SHP77 (cell line): ENCODE measurements at regions not wholly inside any gene's neighbourhood (a gene's known extent, or its start where the extent isn't known, plus 50 kb on each side); places are given as distances from the start of the nearest gene placed in this dataset.

Experiments used
- DNase-seq, 2 experiments: peaks; one replicate each; lab custom pipeline; 2025; lab: John Stamatoyannopoulos, UW

DNA sequence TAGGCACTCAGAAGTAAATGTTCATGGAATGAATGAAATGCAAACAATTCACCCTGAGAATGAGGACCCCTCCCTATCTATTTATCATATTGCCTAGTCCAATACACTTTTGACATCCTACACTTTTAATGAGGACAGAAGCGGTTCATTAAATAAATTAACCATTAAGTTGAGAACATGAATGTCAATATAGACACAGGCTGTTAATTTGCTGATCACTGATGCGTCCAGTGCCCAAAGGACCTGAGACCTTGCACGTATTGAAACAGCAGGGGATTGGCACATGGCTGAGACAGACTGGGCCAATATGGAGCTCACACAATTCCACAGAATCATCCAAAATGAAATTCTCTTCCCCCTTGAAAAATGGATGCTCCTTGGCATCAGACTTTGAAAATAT, 430.0 kb downstream of the SLC4A3 start:
- DNase-seq = no peak

DNA sequence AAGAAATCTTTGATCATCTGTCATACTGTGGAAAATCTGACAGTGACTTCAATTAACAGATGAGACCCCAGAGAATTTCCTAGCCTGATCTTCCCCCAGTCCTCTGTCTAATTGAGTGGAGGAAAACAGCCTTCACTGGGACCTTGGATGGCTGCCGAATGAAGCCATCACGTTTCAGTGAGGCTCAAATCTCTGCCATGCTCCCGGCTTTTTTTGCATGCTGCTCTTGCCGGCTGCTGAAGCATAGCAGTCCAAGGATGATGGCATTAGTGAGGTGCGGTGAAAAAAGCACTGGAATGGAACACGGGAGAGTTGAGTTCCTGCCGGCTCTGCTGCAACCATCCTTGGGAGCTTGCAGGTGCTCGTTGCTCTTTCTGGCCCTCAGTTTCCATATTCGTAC, 430.5 kb downstream of the SLC4A3 start:
- no peak for DNase-seq

DNA sequence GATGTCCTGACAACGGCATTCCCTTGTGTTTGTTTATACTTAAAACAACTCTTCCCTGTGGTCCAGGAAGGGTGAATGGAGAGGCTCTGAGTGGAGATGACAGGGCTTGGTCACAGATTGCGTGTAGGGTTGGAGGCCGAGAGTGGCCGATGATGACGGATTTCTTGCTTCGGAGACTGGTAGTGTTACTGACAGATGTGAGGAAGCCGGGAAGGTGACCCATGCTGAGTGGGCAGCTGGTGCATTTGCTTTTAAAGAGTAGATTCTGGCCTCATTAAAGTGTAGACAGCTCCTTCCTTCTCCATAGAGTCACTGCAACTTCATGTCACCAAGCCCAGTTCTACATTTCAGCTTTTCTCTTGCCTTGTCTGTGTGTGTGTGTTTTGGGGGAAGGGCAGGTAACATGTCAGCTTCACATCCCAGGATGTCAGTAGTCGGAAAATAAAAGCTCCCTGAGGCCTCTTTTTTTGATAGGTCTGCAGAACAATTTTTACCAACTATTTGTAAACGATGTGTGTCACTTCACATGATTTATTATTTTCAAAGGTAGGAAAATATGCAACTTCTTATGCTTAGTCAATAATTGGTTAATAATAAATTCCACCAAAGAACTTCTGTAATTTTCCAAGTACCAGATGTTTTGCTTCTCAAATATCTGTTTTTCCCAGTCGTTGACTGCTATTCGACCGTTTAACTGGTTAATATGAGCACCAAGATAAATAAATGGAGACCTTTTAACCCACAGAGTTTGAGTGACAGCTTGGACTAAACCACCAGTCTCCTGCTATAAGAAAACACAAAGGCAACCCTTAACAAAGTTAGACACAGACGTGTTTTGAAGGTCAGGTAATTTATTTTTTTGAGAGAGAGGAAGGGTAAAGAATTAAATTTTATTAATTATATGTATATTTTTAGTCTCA, 436.9 kb downstream of the SLC4A3 start:
- DNase-seq = peak in 1 of 2 experiments; percentile 3

DNA sequence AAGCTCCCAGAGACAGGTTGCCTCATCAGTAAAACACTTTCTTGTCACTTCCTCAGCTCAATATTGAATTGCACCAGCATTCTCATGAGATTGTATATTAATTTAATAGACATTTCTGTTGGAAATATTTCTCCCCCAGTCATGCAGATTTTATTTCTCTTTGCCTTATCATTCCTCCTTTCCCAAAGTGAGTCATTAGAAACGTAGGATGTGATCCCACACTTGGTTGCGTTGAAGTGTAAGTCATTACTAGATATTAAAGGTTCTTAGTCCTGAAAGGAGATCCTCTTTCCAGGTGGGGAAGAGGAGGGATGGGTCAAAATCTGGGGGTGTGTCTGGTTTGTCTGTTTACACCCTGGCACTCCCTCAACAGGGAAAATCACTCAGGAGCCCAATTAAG, 438.2 kb downstream of the SLC4A3 start:
- no peak for DNase-seq

DNA sequence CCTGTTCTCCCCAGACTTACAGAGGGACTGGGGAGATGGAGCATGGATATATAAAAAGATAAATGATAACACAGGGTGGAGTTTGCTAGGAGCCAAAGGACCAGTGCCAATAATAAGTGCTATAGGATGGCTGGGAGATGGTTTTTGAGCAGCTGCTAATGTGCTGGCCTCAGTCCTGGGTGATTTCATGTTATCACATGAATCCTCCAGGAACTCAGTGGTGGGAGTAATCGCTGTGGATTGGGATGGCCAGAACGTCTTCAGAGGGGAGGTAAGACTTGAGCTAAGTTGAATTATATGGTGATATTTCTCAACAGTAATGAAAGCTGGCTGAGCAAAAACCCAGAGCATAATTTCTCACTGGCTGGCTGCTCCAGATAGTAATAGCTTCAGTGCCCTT, 441.4 kb downstream of the SLC4A3 start:
- no peak for DNase-seq

DNA sequence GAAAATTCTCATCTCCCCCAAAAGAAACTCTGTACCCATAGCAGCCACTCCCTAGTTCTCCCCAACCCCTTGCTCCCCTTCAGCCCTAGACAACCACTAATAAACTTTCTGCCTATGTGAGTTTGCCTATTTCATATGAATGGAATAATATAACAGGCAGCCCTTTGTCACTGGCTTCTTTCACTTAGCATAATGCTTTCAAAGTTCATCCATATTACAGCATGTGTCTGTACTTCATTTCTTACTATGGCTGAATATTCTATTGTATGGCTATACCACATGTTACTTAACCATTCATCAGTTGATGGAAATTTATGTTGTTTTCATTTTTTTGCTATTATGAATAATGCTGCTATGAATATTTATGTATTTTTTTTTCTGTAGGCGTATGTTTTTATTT, 442.9 kb downstream of the SLC4A3 start:
- no peak for DNase-seq

DNA sequence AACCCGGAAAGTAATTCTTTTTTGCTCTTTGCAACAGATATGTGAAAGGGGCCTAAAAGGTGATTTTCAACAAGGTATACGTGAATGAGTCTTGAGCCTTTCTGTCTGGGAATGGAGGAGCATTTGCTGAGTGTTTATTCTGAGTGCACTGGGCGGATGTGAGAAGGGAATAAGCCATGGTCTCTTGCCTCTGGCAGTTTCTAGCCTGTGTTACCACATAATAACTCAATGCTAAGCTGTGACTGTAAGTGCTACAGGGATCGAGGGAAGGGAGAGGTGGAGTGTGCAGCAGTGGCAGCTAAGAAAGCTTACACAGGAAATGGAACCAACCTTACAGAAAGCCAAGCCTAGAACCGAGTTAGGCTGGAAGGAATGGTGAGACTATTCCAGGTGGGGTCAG, 444.3 kb downstream of the SLC4A3 start:
- no peak for DNase-seq

DNA sequence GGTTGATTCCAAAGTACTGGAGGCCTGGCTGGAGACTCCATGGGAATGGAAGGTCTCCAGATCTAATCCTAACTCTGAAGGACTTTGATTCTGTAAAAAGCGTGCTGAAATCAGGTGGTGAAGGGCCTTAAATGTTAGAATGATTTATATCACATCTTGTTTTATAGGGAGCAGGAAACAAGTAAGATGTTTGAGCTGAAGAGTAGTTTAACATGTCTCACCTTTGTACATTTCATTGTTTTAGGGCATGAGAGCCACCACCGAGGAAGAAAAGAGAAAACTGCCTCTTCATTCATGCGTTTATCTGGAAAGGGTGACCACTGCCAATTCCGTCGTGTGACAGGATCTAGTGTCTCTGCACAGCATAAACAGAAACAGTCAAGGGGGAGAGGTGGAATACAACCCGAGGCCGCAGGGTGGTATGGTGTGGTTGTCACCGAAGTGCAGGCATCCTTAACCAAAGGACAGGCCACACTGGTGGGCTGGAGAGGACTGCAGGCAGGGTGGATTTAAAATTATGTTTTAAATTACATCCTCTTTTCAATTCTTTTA, 445.3 kb downstream of the SLC4A3 start:
- no peak for DNase-seq

DNA sequence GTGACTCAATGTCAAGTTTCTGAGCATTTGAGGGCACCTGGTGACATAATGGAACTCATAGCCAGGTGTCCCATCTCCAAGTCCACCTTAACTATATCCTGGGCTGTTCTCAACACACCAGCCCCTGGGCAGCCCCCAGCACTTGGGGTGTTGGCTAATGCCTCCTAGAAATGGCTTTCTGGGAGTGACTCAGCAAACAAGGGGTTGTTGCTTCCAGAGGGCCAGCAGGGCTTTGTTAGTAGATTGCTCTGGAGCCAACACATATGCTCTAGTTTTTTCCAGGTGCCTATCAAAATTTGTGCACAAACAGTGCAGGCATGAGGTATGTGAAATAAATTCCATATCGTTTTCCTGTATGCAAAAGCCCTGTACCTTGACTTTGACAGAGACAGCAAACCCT, 448.4 kb downstream of the SLC4A3 start:
- no peak for DNase-seq

DNA sequence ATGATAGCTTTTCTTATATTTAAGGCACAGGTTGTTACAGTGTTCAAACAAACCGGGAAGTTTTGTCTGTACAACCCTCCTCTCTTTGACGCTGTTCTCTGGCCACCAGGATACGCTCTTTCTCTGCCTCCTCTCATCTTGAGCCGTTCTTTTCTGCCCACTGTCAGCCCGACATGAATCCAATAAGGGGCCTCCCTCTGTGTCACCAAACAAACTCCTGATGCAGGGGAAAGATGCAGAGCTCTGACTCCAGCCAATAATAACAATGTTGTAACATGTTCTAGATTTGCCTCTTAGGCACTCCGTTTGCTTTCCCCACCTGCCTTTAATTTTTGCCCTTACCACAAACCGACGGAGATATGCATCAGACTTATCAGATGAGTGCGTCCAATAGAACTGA, 449.3 kb downstream of the SLC4A3 start:
- peak in 1 of 2 experiments; percentile 11 for DNase-seq

DNA sequence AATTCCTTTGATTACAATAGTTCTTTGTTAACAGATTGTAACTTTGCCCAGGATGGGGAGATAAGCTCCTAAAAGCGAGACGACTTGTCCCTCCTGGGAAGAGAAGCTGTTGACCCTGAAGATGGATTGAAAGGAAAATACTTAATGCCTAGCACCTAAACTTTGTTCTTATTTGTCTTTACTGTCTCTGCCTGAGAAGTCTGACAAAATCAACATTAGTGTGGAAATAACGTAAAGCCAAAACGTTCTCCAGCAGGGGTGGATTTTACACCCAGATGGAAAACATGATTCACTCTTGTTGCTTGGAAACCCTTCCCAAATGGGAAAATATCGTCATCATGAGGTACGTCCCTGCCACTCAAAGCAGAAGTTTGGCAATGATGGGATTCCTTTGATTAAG, 450.1 kb downstream of the SLC4A3 start:
- no peak for DNase-seq

DNA sequence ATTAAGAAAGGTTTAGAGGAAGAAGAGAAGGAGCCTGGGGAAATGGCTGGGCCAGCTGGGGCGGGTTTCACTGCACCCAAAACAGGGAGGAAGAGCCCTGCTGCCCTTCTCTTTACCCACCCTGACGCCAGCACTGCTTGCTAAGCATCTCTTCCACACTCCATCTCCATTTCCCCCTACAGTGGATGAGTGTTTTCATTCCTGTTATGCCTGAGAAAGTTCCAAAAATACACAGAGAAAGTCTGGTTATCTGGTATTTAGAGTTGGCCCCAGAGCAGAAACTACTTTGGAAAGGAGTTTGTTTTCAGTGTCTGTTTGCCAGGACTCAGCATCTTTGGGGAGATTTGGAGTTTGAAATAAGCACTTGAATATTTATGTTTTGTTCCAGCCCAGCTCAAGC, 451.0 kb downstream of the SLC4A3 start:
- DNase-seq = no peak

DNA sequence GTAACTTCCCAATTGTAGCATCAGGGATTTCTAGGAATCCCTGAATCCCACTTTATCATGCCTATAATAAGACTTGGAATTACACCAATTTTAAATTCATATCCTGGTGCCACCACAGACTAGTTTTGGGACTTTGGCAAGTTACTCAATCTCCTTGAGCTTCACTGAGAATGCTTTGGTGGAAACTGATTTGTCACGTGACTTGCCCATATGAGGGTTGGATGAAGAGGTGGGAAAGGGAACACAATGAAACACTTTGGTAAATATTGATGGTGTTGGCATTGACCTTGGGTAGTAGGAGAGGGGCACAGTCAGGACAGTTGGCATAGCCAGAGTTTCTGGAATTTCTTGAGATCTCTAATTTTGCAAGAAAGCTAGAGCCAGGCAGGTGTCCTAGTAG, 452.2 kb downstream of the SLC4A3 start:
- DNase-seq = no peak

DNA sequence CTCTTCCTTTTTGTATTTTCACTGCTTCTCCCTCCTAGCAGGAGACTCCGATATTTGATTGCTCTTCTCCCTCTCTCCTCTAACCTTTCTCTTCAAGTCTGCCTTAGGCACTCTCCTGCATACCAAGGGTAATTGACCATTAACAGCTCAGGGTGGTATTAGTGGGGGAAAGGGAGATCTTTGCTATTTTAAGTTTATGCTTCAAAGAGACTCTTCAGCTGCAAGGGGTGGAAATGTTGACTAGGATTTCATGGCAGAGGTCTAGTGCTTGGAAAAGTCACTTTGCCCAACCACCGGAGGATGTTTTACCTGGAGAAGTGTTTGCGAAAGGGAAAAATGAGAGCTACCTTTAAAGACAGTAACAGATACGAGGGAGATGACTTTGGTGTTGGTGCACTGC, 453.7 kb downstream of the SLC4A3 start:
- DNase-seq = no peak

DNA sequence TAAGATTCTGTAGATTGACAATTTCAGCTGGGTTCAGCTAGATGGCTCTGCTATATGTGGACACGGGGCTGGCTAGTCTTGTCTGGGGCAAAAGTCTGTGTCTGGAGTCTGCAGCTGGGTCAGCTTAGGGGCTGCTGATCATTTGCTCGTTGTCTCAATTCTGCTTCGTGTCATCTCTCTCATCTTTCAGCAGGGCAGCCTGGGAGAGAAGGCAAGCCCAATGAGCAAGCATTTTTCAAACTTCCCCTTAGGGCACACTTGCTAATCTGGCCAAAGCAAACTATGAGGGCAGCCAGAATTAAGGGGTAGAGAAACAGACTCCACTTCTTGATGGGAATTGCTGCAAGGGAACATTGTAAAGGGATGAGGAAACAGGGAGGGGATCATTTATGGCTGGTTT, 462.6 kb downstream of the SLC4A3 start:
- no peak for DNase-seq

DNA sequence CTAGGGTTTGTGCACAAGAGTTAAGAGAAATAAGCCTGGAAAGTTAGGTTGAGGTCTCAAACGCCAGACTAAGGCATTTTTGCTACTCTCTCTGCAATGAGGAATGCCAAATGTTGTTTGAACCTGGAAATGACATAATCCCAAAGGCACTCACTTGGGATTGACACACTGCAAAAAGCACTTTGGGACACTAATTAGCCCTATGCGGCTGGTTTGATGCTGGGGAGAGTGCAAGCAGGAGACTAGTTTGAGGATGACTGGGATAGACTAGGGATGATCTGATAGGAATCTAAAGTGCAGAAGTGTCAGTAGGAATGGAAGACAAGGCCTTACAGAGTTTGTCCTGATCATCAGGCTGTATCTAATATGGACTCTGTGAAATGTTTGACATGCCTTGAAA, 469.0 kb downstream of the SLC4A3 start:
- DNase-seq = no peak

DNA sequence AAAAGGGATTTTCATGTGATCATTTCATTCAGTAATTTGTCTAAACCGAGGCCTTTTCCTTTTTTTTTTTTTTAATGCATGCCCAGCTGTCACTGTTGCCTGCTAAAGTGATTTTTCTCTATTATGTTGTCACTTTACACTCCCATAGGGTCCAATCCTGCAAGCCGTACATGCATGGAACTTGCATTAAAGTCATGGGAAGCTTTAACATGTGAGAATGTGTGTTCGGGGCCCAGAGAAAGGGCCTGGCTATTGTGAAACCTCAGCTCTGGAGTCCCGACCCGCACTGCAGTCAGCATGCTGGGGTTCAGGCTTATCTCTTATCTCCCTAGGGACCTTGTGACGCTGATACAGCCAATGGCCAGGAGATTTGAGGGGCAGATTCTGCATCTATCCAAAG, 474.6 kb downstream of the SLC4A3 start:
- DNase-seq = no peak

DNA sequence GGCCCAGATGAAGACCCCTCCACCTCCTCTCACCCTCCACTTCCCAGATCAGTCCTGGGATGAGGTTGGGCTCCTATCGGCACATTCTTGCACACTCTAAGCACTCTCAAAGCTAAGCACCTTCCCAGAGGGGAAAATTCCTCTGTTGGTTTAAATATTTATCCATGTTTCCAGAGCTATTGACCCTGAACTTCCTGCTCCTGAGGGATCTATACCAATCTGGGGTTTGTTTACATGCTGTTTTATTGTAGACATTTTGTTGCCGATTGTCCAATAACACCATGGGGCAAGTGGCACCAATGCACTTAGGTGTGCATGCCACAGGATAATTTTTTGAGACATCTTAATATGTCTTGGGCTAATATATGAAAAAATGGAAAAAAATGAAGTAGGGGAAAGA, 476.2 kb downstream of the SLC4A3 start:
- DNase-seq = no peak

DNA sequence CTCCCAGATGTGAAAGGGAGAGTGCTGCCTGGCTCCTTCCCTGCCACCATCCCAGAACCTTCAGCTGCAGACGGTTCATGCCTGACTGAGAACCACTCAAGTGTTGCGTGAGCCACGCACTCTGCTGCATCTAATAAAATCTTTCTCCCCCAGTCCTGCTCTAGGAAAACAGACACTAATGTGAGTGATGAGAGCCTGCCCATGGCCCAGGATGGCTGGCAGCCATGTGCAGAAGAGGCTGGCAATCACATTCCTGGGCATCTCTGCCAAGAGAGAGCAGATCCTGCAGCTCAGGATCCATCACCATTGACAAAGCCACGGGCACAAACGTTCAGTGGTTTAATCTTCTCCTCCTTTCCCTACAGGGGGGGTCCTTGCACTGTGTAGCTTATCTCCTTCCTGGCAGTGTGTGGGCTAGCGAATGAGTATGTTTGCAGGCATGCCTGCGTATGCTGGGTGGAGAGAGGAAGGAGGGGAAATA, 477.5 kb downstream of the SLC4A3 start:
- DNase-seq = no peak

DNA sequence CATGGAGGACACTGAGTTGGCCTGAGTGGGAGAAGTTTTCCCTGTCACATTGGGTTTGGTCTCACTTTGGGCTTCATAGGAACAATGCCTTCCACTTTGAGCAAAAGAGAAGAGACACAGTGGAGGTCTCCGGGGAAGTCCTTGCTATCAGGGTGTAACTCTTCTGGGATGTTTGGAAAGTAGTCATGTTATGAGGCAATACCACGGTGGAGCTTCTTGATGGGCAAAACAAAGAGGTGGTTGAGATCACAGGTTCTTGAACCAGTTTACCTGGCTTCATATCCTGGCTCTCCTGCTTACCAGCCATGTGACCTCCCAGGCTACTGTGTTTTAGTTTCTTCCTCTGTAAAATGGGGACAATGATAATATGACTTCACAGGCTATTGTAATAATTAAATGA, 478.6 kb downstream of the SLC4A3 start:
- no peak for DNase-seq

DNA sequence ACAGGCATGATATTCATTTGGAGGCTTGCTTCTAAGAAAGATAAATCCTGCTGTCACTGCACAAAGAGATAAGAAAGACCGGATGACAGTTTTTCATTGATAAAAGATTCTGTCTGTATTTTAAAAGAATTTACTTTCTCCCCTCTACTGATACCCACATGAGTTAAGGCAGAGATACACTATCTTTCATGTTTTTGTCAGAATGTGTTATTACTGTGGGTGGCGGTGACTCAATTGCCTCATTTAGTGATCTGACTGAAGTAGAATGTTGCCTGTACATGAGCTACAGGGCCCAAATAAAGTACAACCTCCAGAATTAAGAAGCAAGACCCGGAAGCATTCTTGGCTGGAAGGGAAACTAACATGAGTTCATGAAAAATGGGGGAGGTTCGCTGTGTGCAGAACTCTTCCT, 480.0 kb downstream of the SLC4A3 start:
- no peak for DNase-seq

DNA sequence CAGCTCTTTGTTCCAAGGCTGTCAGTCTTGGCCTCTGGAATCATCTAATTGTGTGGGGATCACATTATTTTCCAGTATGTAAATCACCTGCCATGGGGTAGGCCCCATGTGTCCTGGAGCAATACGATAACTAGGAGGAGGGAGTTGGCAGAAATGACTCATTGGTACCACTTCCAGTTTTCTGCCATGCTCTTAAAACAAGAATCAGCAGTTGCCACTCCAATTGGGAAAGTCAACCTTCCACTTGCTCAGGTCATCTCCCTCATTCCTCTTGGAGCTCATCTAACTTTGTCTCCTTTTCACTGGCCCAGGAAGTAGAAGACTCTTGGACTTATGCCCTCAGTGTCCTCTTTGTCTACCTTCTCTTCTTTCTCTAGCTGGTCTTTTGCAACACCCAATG, 487.0 kb downstream of the SLC4A3 start:
- DNase-seq = no peak

DNA sequence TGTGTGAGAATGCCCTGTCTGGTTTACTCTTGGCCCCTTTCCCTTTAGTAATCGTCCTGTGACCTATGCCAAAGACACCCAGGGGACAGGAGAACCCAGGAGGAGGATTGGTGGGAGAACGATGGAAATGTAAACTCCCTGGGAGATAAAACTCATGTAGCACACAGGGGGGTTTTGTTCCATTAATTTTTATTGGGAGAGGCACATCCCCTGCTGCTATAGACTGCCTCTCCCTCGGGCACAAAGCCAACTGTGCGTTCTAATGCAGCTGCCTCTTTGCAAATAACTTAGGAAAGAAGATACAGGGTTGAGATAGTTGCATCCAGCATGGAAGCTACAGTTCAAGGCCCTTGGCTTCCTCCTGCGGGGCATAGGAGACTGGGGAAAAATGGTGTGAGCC, 489.6 kb downstream of the SLC4A3 start:
- DNase-seq = peak; percentile 7 to 8

DNA sequence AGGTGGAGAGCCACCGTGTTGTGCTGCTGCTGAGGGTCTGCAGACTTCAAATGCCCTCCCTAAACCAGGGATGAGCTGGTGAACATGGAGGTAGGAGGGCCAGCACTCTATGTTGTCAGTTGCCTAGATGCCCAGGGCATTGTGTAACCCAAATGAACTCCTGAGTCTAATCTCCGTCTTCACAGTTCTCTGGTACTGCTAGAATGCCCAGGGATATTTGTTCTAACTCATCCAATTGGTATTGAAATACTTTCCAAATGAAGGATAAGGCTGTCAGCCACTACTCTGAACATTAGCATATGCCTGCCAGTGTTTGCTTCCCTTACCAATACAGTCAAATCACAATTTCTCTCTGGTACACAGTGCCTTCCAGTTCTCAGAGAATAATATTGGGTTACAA, 492.6 kb downstream of the SLC4A3 start:
- no peak for DNase-seq
